GM18861 (cell line): ENCODE measurements at regions not wholly inside any gene's neighbourhood (a gene's known extent, or its start where the extent isn't known, plus 50 kb on each side); places are given as distances from the start of the nearest gene placed in this dataset.

Source experiments
- ATAC-seq: cut with Tn5 transposase; IDR thresholded peaks from one replicate; pipeline ENCODE4 v1.9.1; 2021; ENCODE audit not compliant: unreplicated experiment

GRCh38 chr14:85401384-85401783 is 128.6 kb upstream of the FLRT2 start:
- ATAC-seq: no peak

GRCh38 chr14:85402569-85403162 is 127.3 kb upstream of the FLRT2 start:
- ATAC-seq: no peak

DNA sequence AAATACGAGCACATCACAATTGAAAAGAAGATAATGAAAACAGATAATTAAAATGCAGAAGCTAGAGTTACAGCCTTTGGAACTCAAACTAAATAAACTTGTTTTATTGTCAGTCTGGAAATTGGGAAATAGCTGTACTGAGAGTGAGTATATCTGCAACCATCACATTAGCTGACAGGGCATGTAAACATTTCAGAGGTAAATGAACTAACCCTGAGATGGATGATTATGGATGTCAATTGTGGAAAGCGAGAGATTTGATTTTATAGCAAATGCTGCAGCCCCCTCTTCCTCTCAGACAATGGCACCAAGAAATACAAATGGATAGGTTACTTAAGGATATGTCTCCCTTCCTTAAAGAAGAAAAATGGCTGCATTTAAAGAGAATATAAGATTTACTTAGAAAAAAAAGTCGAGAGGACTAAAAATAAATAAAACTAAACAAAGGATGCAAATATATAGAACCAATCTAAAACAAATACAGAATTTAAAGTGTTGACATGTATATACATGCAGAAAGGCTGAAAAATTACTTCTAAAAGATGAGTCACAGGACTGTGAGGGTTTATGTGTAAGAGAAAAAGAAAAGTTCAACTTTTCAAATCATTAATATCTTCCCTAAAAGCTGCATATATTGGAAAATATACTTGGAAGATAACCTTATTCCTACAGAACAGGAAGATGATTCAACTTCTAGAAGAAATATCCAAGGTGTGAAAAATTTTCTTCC is 120.3 kb upstream of the FLRT2 start:
- no peak for ATAC-seq

DNA sequence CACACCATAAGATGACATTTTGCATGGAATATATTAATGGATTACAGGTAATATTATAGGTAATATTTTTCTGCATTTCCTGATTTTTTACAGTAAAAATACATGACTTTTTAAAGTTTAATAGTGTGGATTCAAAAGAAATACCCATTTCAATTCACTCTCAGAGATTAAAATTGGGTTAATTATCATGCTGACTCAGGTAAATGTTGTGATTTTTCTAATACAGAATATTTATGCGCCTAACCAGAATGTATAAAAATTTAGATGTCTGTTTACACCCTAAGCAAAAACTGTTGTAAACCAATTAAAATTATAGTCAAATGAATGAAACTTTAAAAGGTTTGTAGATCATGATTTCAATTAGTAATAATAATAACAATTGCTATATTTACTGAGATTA is 117.2 kb upstream of the FLRT2 start:
- no peak for ATAC-seq

DNA sequence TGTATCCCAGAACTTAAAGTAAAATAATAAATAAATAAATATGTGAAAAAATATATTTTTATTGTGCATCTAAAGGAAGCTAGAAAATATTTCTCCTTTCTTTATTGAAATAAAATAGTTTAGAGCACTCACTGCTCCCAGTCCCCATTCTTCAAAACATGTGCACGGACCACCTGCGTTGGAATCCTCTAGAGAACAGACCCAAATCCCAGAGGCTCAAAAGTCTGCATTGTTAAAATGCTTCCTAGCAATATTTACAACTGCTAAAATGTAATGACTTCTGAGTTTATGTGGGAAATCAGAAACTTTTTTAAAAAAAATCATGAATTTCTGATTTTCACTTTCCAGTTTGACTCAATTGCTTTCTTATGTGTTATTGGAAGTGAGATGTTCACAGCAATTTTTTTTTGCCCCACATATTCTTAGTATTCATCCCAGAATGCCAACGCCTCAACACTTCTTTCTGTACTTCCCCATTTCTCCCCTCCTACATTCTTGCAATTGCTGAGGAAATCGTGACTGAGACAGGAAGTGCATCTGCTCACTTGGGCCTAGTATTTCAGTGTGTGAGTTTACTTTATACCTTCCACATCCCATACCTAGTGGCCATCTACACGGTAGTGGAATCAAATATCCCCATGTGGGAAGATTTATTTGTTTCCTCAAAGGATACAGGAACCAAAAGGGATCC is 116.0 kb upstream of the FLRT2 start:
- no peak for ATAC-seq

GRCh38 chr14:85415015-85415712 is 114.8 kb upstream of the FLRT2 start:
- no peak for ATAC-seq

GRCh38 chr14:85416771-85417170 is 113.2 kb upstream of the FLRT2 start:
- no peak for ATAC-seq

DNA sequence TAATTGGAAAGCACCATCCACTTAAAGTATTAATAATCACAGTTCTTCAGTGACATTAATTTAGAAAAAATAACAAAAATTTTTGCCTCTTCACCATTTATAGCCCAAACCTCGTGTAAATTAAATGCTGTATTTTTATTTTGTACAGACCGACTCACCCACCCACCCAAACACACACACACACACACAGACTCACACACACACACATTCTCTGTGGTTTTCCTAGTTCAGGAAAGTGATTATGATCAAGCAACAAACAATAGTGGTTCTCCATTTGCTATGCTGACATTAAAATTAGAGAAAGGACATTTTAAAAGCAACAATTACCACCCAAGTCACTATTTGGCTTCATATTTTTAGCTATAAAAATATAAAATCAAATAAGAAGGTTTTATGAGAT is 112.5 kb upstream of the FLRT2 start:
- no peak for ATAC-seq

GRCh38 chr14:85418721-85419120 is 111.2 kb upstream of the FLRT2 start:
- ATAC-seq: no peak

GRCh38 chr14:85420278-85420677 is 109.7 kb upstream of the FLRT2 start:
- no peak for ATAC-seq

DNA sequence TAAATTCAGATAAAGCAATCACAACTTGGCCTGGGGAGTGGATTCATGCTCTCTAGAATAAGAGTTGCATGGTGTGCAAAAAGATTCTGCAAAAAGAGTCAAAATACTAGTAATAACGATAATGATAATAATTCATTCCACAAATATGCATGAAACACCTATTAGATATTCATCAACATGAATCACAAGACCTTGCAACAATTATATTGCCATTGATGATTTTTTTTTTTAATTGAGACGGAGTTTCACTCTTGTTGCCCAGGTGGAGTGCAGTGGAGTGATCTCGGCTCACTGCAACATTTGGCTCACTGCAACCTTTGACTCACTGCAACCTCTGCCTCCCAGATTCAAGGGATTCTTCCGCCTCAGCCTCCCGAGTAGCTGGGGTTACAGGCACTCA is 109.2 kb upstream of the FLRT2 start:
- ATAC-seq: no peak

- no peak for ATAC-seq
Measured at GRCh38 chr14:85421186-85421877, 108.6 kb upstream of the FLRT2 start.

DNA sequence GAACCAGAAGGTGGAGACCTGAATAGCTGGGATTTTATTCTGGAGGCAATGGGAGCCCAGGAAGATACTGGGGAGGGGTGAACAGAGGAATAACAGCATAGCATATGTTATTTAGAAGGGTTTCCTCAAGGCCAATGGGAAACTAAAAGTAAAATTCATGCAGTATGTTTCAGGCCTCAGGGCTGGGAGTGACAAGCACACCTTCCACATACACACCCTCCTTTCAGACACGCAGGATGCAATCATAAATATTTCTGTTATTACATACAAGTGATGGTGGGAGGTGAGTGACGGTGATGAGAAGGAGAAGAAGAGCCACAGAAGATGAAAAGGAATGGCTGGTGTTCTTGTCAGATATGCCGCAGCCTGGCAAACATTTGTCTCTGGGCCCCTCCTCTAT is 106.1 kb upstream of the FLRT2 start:
- ATAC-seq: no peak

- ATAC-seq: no peak
Measured at GRCh38 chr14:85425507-85425906, 104.4 kb upstream of the FLRT2 start.

GRCh38 chr14:85426068-85426935 is 103.6 kb upstream of the FLRT2 start:
- no peak for ATAC-seq

GRCh38 chr14:85428926-85429325 is 101.0 kb upstream of the FLRT2 start:
- ATAC-seq: no peak

GRCh38 chr14:85437148-85437547 is 92.8 kb upstream of the FLRT2 start:
- ATAC-seq: no peak

GRCh38 chr14:85438001-85438400 is 91.9 kb upstream of the FLRT2 start:
- no peak for ATAC-seq

DNA sequence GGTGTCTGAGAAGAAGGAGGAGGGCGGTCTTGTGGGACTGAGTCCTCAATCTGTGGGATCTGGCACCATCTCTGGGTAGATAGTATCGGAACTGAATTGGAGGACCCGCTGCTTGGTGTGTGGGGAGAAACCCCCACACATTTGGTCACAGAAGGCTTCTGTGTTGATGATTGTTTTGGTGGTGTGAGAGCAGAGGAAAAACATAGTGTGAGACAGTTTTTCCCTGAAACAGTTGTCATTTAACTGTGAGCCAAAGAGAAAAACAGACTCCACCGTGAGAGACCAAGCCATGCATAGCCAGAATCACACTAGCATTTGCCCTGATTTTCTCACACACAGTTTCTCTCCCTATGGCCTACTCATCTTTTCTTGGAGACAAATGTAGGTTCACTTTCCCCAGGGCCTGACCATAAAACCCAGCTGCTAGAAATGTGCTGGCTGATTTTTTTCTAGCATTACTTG is 91.4 kb upstream of the FLRT2 start:
- no peak for ATAC-seq

DNA sequence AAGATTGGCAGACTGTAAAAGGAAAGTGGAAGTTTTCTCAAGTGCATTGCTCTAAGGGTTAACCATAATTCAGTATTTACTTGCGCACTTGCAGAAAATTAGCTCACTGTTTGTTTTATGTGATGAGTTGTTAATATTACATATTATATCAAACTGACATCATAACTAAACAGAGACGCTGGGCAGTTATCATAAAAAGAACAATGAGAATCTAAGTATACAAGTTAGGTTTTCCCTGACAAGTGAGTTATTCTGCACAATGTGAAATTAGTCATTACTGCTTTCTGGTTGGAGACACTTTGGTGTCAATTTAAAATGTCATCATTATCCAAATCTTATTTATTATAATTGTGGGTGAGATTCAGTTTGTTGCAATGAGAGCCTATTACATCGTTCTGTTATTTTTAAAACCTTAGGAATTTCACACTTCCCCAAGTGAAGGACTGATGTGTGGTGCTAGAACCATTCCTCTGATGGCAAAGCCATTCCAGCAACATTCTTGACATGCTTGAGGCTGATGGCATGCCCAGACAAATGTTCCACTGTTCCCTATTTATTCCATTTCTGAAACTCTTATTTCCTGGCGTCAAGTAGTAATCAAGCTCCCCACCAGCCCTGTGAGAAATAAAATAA is 90.1 kb upstream of the FLRT2 start:
- ATAC-seq: no peak
